Keratinocyte (primary cell): ENCODE measurements at regions not wholly inside any gene's neighbourhood (a gene's known extent, or its start where the extent isn't known, plus 50 kb on each side); places are given as distances from the start of the nearest gene placed in this dataset.

Experiments used
- DNase-seq: peaks from one replicate; pipeline ENCODE4 v3.0.0-alpha.2; 2011; ENCODE audit warnings: low read depth, missing footprints, low spot score
- FAIRE-seq: peaks from 2 replicates; lab custom pipeline; 2011; peaks lifted over from hg19 to GRCh38; lab: Jason Lieb, UNC
- H2AFZ ChIP-seq: 2 replicates; pipeline ENCODE4 v1.6.0; 2012; ENCODE audit warnings: low read length, control low read depth, inconsistent platforms; ENCODE audit not compliant: control insufficient read depth
- H3K27ac ChIP-seq: 2 replicates; pipeline ENCODE4 v1.5.1; 2011; ENCODE audit warnings: low read length; ENCODE audit not compliant: control insufficient read depth, insufficient read depth
- H3K27me3 ChIP-seq: 3 replicates; pipeline ENCODE4 v1.6.0; 2011; ENCODE audit warnings: low read length; ENCODE audit not compliant: control insufficient read depth, insufficient read depth; ENCODE audit errors: extremely low read depth
- H3K36me3 ChIP-seq, 2 experiments: 2 replicates in 1 of 2; 3 replicates in 1 of 2; pipeline ENCODE4 v1.5.1; 2011; ENCODE audit warnings: low read length in 2 of 2, mild to moderate bottlenecking in 1 of 2; ENCODE audit not compliant: control insufficient read depth in 2 of 2, insufficient read depth in 2 of 2; ENCODE audit errors: extremely low read depth in 1 of 2
- H3K4me1 ChIP-seq: 3 replicates; pipeline ENCODE4 v1.5.1; 2011; ENCODE audit warnings: low read length; ENCODE audit not compliant: control insufficient read depth, insufficient read depth; ENCODE audit errors: extremely low read depth
- H3K4me2 ChIP-seq: 3 replicates; pipeline ENCODE4 v1.6.0; 2011; ENCODE audit warnings: low read depth, low read length; ENCODE audit not compliant: control insufficient read depth, insufficient read depth; ENCODE audit errors: extremely low read depth
- H3K4me3 ChIP-seq, 3 experiments: fragments of 200-600 bp in 1 of 3; sonication (generic) in 1 of 3; 2 replicates in 2 of 3; 3 replicates in 1 of 3; pipeline ENCODE4 v1.5.1; 2011 to 2016; ENCODE audit warnings: low read length in 3 of 3, mild to moderate bottlenecking in 3 of 3, control low read depth in 2 of 3, inconsistent platforms in 1 of 3, low read depth in 1 of 3, mixed read lengths in 1 of 3, mixed run types in 1 of 3, moderate library complexity in 1 of 3; ENCODE audit not compliant: control insufficient read depth in 2 of 3, insufficient read depth in 2 of 3; ENCODE audit errors: extremely low read depth in 1 of 3
- H3K79me2 ChIP-seq: 2 replicates; pipeline ENCODE4 v1.6.0; 2012; ENCODE audit warnings: low read length; ENCODE audit not compliant: control insufficient read depth, insufficient read depth
- H3K9ac ChIP-seq: 3 replicates; pipeline ENCODE4 v1.6.0; 2011; ENCODE audit warnings: low read length; ENCODE audit not compliant: control insufficient read depth, insufficient read depth; ENCODE audit errors: extremely low read depth
- H3K9me1 ChIP-seq: 3 replicates; pipeline ENCODE4 v1.6.0; 2011; ENCODE audit warnings: low read length; ENCODE audit not compliant: control insufficient read depth, insufficient read depth; ENCODE audit errors: extremely low read depth
- H3K9me3 ChIP-seq: 2 replicates; pipeline ENCODE4 v1.5.1; 2012; ENCODE audit warnings: low read depth, low read length; ENCODE audit not compliant: control insufficient read depth
- H4K20me1 ChIP-seq: 3 replicates; pipeline ENCODE4 v1.6.0; 2011; ENCODE audit warnings: low read length; ENCODE audit not compliant: control insufficient read depth, insufficient read depth; ENCODE audit errors: extremely low read depth
- CTCF ChIP-seq, 3 experiments: IDR thresholded peaks in 1 of 3; conservative IDR thresholded peaks in 1 of 3; optimal IDR thresholded peaks in 1 of 3; 2 replicates in 2 of 3; 3 replicates in 1 of 3; pipeline versions ENCODE3 to v1.5.1; 2011; ENCODE audit warnings: low read length in 3 of 3, mild to moderate bottlenecking in 3 of 3, moderate library complexity in 2 of 3, control low read depth in 1 of 3, inconsistent platforms in 1 of 3; ENCODE audit not compliant: insufficient read depth in 2 of 3; ENCODE audit errors: extremely low read depth in 1 of 3
- EZH2 ChIP-seq: IDR thresholded peaks from one replicate; pipeline ENCODE4 v1.6.1; 2012; ENCODE audit warnings: inconsistent platforms, mild to moderate bottlenecking, low read length, moderate library complexity
- dilution Hi-C: fragments of 300-500 bp; cut with MboI; formaldehyde crosslinking; loops from one replicate; pipeline ENCODE4 v1.7.0; 2020; ENCODE audit warnings: low sequenced_read_pairs; ENCODE audit not compliant: extremely low pct_ligation_motif_present

- dilution Hi-C loops, result no loop called here
- no peak overlapping the region for H3K9ac ChIP-seq
- H2AFZ ChIP-seq, result no peak overlapping the region
- H3K27me3 ChIP-seq, result no peaks in the 10 kb centered on the region
- no peak overlapping the region for H3K4me2 ChIP-seq
- no peak for TF ChIP-seq EZH2
- TF ChIP-seq CTCF (optimal IDR thresholded peaks at IDR 0.05 in 1 of 3, IDR thresholded peaks at IDR 0.05 in 1 of 3, conservative IDR thresholded peaks at IDR 0.05 in 1 of 3; ENCODE audit: extremely low read depth in 1 of 3, insufficient read depth in 2 of 3, low read length in 3 of 3), result no peak
- no peaks in the 10 kb centered on the region for H3K36me3 ChIP-seq
- FAIRE-seq, result no peak
- no peaks in the 10 kb centered on the region for H3K4me1 ChIP-seq
- no peaks in the 10 kb centered on the region for H4K20me1 ChIP-seq
- no peak overlapping the region for H3K27ac ChIP-seq
- no peaks in the 10 kb centered on the region for H3K79me2 ChIP-seq
- no peaks in the 10 kb centered on the region for H3K9me3 ChIP-seq
- H3K9me1 ChIP-seq, result no peaks in the 10 kb centered on the region
- no peak for DNase-seq
- H3K4me3 ChIP-seq, result no peak overlapping the region
Measured at GRCh38 chr3:181966393-181966792, 254.7 kb downstream of the SOX2 start.

- Histone ChIP-seq H3K79me2 (no peaks in the 10 kb centered on the region), H3K9me3 (no peaks in the 10 kb centered on the region), H3K27me3 (no peaks in the 10 kb centered on the region), H3K9me1 (no peaks in the 10 kb centered on the region), H3K9ac (no peak overlapping the region), H2AFZ (no peak overlapping the region), H3K36me3 (no peaks in the 10 kb centered on the region), H3K4me2 (no peak overlapping the region), H3K27ac (no peak overlapping the region), H3K4me1 (peaks cover 15% of the 10 kb centered on the region), H3K4me3 (no peak overlapping the region), H4K20me1 (no peaks in the 10 kb centered on the region)
- no peak for TF ChIP-seq CTCF (optimal IDR thresholded peaks at IDR 0.05 in 1 of 3, IDR thresholded peaks at IDR 0.05 in 1 of 3, conservative IDR thresholded peaks at IDR 0.05 in 1 of 3; ENCODE audit: extremely low read depth in 1 of 3, insufficient read depth in 2 of 3, low read length in 3 of 3)
- TF ChIP-seq EZH2, result no peak
- DNase-seq (no peak), FAIRE-seq (no peak)
- dilution Hi-C loops, result no loop called here
Measured at GRCh38 chr3:181969925-181970324, 258.2 kb downstream of the SOX2 start.
